HG03558 (cell line): ENCODE measurements at regions not wholly inside any gene's neighbourhood (a gene's known extent, or its start where the extent isn't known, plus 50 kb on each side); places are given as distances from the start of the nearest gene placed in this dataset.
"Not testable (repeated sequence)": the region's sequence is repeated elsewhere in the genome, so short reads cannot be mapped to it uniquely, and the experiment has no call there.

Source experiments
- ATAC-seq: cut with Tn5 transposase; IDR thresholded peaks from one replicate; pipeline ENCODE4 v1.9.1; 2021; ENCODE audit warnings: moderate number of reproducible peaks; ENCODE audit not compliant: unreplicated experiment; ENCODE audit errors: extremely low read depth

DNA sequence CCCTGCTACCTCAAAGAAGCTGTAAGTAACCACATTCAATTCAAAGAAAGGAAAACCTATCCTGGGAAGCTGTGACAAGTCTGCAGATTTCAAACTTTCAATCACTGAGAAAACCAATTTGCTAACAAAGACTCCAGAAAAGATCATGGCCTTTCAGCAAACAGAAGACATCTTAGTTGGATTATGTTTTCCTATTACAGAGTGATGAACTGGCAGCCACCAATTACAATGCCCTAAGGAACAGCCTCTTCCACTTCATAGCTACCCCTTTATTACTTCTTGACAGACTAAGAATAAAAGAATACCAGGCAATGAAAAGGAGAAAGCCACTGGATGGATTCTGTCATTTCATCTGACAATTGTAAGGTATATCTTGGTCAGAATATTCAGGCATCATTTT is 128.2 kb upstream of the RASEF start:
- no peak for ATAC-seq

DNA sequence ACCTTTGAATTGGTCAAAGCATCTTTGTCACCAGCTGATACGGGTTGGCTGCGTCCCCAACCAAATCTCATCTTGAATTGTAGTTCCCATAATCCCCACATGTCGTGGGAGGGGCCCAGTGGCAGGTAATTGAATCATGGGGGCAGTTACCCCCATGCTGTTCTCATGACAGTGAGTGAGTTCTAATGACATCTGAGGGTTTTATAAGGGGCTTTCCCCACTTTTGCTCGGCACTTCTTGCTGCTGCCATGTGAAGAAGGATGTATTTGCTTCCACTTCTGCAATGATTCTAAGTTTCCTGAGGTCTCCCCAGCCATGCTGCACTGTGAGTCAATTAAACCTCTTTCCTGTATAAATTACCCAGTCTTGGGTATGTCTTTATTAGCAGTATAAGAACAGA is 126.1 kb upstream of the RASEF start:
- ATAC-seq: not testable (repeated sequence)

DNA sequence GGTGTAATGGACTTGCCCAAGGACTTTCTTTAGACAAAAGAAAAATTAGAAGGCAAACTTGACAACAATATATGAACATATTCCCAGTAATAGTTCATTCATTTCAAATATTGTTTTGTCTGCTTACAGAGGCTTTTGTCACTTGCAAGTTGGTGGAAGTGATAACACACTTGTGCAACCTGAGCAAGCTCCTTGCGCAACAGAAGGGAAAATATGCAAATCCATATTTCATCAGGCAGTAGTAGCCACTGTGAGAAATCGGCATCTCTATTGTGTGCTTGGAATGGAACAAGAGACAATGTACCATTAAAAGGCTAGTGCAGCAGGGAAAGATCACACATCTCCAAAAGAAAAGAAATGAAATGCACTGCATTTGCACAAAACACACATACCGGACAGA is 125.3 kb upstream of the RASEF start:
- no peak for ATAC-seq

DNA sequence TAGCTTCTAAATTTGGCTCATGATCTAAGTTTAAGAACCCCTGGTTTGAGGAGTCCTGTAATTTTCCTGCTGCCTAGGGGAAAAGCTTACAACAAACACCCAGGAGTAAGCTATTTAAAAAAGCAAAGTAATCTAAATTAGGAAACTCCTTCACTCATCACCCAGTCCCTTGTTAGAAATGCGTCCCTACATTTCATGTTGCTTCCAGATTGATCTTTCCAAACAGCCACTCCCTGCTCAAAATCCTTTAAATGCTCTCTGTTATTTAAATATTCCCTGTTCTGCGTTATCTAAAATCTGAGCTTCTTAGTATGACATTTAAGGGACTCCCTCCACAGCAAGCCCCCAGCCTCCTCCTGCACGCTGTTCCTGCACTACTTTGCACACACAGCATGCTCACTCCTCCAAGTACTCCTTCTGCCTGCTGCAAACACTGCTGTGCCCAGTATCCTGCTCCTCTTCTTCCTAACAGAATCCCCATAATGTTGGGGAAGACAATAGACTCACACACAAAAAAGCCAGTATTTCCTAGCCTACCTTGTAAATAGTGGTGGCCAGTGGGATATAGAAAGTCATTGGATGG is 123.3 kb upstream of the RASEF start:
- no peak for ATAC-seq

DNA sequence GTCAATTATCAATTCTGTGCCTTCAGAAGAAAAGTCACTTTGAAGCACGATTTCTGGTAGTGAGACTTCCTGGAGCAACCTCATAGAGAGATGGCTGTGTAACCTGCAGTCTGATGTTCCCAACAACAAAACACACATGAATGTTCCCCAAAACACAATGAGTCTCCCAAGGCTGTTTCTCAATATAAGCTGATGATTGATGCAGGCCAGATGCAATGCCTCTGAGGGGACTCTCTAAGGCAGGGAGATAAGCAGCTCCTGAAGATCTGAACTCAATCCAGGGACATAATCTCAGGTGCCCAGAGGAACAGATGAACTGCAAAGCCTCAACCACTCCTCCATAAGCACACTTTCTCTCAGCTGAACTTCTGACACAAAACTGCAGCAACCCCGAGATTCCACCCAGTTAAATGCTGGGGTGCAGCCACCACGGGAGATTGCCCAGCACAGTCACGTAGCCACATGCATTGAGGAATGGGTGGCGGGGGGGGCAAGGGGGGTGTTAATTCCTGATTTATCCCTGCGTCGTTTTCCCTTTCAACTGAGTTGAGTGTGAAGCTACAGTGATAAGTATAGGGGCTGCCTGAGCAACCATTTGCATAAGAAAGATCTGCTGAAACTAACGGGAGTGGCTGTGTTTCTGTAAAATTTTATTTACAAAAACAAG is 122.7 kb upstream of the RASEF start:
- ATAC-seq: no peak

- no peak for ATAC-seq
Measured at GRCh38 chr9:83183621-83184020, 120.7 kb upstream of the RASEF start.

DNA sequence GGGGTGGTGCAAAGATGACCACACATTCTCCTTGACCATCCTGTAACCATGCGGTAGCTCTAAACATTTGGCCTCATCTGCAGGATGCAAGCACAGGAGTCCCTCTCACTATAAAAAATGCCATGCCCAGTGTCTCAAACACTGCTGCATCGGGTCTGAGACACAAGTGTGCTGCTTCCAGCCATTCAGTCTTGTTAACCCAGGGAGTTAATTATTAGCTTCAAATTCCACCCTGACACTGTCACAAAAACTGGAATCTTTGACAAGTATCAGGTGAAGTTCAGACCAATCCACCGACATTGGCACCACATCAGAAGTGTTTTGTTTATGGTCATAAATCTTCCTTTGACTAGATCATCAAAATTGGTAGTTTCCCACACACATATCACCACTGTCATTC is 119.1 kb upstream of the RASEF start:
- ATAC-seq: no peak

GRCh38 chr9:83178717-83179116 is 115.8 kb upstream of the RASEF start:
- no peak for ATAC-seq

GRCh38 chr9:83177747-83178146 is 114.8 kb upstream of the RASEF start:
- no peak for ATAC-seq

DNA sequence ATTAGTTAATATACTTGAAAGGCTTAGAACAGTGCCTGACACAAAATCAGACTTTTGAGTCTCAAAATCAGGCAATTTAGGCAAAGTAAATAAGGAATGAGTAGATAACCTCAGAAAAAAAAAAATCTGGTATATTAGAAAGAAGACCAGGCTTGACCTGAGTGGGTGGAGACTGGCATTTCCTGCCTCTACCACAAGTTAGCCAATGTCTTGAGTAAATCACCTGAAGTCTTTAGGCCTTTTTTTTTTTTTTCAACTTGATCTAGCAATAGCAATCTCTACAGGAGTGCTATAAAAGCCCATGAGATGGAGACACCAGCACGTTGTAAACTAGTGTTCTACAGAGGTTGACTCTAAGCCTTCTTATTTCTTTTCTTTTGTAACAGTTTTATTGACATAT is 104.2 kb upstream of the RASEF start:
- no peak for ATAC-seq

DNA sequence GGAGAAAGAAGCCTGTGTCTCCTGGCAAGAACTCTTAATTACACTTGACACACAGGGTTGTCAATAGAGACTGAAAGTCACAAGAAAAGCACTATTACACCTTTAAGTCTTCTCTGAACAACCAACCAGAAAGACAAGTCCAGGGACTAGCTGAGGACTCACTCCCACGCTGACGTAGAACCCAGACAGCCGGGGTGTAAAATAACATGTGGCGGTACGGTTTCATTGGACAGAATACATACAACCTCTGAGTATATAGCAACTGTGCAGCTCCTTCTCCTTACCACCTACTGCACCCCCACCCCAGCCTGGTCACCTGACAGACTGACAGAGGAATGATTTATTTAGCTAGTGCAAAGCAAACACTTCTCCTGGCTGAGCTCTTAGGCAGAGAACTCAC is 103.4 kb upstream of the RASEF start:
- no peak for ATAC-seq

- ATAC-seq: no peak
Measured at GRCh38 chr9:83155733-83156132, 92.8 kb upstream of the RASEF start.

GRCh38 chr9:83154821-83155220 is 91.9 kb upstream of the RASEF start:
- no peak for ATAC-seq

DNA sequence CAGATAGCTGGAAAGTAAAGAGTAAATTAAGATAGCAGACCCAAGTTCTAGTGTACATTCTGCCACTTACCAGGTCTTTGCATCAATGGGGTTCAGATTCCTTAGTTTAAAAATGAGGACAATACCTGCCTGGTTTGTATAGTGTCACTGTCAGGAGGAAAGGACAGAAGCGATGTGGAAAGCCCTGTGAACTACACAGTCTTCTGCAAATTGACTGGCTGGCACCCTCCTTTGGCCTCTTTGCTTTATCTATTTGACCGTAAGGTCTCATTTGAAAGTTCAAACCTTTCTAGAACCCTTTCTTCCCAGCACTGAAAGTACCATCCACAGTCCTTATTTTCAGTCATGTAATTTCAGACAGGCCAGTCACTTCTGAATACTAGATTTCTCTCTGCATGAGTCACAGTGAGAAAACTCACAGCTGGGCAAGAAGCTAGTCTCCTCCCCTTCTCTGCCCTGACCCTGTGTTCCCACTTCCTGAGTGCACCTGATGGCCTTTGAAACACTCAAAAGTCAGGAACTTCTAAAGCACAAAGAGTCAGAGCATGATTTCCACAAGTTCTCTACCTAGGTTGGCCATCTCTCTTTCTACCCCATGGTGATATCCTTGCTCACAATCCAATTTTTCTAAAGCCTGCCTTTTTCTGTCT is 91.3 kb upstream of the RASEF start:
- ATAC-seq: peak; percentile 96

- ATAC-seq: peak; percentile 32
Measured at GRCh38 chr9:83153030-83153429, 90.1 kb upstream of the RASEF start.

DNA sequence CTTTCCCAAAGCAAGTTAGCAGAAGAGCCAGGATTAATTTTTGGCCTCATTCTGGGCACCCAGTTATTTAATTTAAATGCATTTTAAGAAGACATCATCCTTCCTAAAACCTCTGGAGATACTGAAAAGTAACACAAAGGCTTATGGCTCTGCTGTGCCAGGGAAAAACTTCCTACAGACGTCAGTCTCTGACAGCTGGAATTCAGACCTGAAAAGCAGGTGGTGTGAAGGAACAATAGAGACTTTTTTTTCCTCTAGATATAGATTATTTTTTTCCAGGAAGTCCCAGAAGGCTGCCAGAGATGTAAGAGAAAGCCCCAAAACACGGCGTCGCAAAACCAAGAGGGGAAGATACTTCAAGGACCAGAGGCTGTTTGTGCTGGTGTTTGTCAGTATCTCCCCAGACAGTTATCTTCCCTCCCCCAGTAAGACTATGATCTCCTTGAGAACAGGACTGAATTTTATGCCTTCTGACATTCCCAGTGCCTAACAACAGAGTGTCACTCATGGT is 88.7 kb upstream of the RASEF start:
- no peak for ATAC-seq

DNA sequence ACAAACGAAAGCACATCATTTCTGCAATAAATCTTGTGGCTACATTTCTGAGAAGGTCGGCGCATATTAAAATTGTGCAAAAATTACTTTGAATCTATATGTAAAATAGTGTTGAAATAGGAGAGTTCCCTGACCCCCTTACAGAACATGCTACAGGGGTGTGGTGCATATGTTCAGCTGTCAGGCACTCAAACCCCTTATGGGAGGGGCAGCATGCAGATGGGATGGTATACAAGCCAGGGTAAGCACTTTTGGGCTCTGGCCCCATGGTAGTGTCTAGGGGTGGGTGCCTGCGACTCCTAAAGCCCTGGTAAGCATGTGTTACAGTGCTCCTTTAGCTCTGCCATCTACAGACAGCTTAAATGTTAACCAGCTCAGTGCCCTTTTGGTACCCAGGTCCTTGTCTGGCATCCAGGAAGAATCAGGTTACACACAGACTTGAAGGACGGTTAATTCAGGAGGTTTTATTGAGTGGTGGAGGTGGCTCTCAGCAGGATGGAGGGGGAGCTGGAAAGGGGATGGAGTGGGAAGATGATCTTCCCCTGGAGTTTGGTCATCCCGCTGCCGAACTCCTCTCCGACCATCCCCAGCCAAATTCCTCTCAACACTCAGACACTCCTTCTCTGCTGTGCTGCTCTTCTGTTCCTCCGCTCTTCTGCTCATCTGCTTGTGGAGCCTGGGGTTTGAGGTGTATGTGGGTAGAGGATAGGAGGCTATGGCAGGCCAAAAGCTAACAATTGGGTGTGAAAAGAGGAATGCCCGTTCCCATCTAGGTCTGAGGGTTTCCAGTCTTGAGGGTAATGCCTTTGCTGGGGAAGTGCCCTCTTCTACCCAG is 84.6 kb upstream of the RASEF start:
- ATAC-seq: no peak

DNA sequence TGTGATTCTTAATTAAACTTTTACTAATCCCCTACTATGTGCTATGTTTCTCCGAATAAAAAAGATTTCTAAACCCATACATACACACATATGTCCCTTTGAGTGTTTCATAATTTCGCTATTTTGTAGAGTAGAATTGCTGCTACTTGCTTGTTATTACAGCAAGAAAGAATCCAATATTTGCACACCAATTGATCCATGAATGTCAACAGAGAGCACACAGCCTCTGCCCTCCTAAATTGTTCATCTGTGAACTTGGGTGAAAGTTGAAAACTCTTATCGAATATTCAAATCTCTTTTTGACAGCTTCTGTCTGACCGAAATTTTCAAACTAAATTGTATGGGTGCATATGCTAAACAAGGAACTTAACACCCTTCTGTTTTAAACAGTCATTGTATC is 83.4 kb upstream of the RASEF start:
- no peak for ATAC-seq

GRCh38 chr9:83144492-83144891 is 81.5 kb upstream of the RASEF start:
- ATAC-seq: no peak

DNA sequence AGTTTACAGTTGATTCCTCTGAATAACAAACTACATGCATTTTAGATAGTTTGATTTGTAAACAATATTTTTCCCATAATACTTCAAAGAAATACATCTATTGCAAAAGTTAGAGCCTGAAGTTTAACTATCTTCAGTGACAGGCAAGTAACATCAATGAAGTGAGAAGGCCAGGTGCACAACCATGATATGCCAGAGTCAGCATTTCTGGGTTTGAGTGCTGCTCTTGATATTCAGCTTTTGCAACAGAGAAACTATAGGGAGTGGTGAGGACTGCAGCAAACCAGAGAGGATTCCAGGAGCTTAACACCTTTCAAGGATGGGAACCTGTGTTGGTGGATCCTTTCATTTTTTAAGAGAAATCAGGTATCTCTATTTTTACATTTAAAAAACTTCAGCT is 79.4 kb upstream of the RASEF start:
- no peak for ATAC-seq

DNA sequence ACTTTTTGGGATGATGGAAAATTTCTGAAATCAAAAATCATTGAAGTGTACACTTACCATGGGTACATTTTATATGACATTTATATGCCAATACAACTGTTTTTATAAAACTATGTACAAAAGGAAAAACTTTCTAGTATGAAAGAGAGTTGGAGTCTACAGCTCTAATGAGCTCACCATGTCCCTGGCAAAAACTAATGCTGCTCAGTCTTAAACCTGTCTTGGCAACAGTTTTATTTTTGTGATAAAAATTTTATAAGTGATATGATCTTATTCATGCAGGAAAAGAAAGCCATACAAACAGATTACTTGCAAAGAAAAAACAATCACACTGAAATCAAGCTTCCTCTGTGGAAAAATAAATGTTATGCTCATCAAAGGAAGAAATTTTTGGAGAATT is 78.9 kb upstream of the RASEF start:
- no peak for ATAC-seq
